ENCODE measurements at regions not wholly inside any gene's neighbourhood (a gene's known extent, or its start where the extent isn't known, plus 50 kb on each side); places are given as distances from the start of the nearest gene placed in this dataset.

DNA sequence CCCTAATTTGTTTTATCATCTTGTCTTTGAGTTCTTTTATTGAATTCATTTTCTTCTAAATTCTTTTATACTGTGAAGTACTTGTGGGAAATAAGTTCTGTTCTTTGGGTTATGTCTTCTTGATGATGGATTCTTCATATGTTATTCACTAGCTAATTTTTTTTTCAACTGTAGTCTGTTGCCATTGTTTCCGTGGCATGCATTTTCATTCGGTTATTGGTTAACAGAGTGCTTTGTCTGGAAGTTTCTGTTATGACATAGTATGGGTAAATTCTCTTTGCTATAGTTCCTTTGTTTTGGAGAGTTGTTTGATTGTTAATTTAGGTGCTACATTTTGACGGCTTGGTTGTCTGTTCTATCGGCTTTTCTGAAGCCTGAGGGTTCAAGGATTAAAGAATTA is 184.9 kb upstream of the AADAT start:
- no peak for DNase-seq
- 53 to 73% methylated on average over 4 of the region's 4 CpGs for WGBS, 2 donors
- H3K9me3 ChIP-seq: no peaks in the 10 kb centered on the region
- H3K27ac ChIP-seq: no peak overlapping the region
- no peaks in the 10 kb centered on the region for H3K27me3 ChIP-seq
- intact Hi-C loops (cut with DNase I): no loop called here
- H3K4me3 ChIP-seq: no peak overlapping the region
- TF ChIP-seq, protein P1, sequence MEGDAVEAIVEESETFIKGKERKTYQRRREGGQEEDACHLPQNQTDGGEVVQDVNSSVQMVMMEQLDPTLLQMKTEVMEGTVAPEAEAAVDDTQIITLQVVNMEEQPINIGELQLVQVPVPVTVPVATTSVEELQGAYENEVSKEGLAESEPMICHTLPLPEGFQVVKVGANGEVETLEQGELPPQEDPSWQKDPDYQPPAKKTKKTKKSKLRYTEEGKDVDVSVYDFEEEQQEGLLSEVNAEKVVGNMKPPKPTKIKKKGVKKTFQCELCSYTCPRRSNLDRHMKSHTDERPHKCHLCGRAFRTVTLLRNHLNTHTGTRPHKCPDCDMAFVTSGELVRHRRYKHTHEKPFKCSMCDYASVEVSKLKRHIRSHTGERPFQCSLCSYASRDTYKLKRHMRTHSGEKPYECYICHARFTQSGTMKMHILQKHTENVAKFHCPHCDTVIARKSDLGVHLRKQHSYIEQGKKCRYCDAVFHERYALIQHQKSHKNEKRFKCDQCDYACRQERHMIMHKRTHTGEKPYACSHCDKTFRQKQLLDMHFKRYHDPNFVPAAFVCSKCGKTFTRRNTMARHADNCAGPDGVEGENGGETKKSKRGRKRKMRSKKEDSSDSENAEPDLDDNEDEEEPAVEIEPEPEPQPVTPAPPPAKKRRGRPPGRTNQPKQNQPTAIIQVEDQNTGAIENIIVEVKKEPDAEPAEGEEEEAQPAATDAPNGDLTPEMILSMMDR (IDR thresholded peaks at IDR 0.05): no peak
- no peak for TF ChIP-seq POLR2A (IDR thresholded peaks at IDR 0.05)
- no peaks in the 10 kb centered on the region for H3K4me1 ChIP-seq
- H3K36me3 ChIP-seq: no peaks in the 10 kb centered on the region

DNA sequence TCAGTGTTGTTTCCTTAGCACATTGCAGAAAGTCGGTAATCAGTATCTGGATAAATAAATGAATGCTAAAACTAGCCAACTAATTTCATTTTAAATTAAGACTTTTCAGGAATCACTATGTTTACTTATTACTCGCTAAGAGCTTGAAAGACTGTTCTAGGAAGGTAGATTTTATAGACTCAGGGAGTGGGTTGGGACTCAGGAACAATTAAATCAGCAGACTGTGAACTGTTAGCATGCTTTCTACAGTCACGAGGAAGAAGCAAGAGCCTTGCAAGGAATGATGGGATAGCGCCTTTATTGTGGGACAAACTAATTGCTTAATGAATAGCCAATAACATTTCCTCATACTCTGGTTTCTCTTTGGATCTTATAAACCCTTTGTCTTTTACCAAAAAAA is 183.2 kb upstream of the AADAT start:
- no peaks in the 10 kb centered on the region for H3K9me3 ChIP-seq
- intact Hi-C loops (cut with DNase I): no loop called here
- 69 to 75% methylated on average over 4 of the region's 4 CpGs for WGBS, 2 donors
- DNase-seq: no peak
- TF ChIP-seq, protein P1 (IDR thresholded peaks at IDR 0.05): no peak
- TF ChIP-seq POLR2A (IDR thresholded peaks at IDR 0.05): no peak
- no peak overlapping the region for H3K27ac ChIP-seq
- H3K4me1 ChIP-seq: no peaks in the 10 kb centered on the region
- no peaks in the 10 kb centered on the region for H3K36me3 ChIP-seq
- no peaks in the 10 kb centered on the region for H3K27me3 ChIP-seq
- H3K4me3 ChIP-seq: no peak overlapping the region

DNA sequence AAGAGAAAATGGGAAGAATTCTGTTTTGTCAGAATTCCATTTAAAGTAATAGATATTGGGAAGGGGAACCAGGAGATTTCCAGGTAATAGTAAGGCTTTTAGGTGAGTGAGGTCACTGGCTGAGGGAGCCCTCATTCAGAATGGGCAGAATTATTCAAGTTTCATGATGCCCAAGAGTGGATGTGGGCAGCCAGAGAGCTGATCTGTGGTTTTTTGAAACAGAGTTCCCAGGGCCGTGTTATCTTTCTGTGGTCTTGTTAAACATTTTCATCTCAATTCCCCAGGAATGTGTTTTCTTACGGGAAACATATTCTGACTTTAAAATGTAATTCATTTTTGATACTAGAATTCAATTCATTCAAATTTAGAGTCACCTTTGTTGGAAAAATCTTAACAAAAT is 182.0 kb upstream of the AADAT start:
- 57 to 91% methylated on average over 2 of the region's 2 CpGs for WGBS, 2 donors
- H3K4me1 ChIP-seq: no peaks in the 10 kb centered on the region
- intact Hi-C loops (cut with DNase I): no loop called here
- TF ChIP-seq POLR2A (IDR thresholded peaks at IDR 0.05): no peak
- TF ChIP-seq, protein P1 (IDR thresholded peaks at IDR 0.05): no peak
- H3K9me3 ChIP-seq: no peaks in the 10 kb centered on the region
- no peak for DNase-seq
- H3K4me3 ChIP-seq: no peak overlapping the region
- no peaks in the 10 kb centered on the region for H3K27me3 ChIP-seq
- no peak overlapping the region for H3K27ac ChIP-seq
- no peaks in the 10 kb centered on the region for H3K36me3 ChIP-seq

DNA sequence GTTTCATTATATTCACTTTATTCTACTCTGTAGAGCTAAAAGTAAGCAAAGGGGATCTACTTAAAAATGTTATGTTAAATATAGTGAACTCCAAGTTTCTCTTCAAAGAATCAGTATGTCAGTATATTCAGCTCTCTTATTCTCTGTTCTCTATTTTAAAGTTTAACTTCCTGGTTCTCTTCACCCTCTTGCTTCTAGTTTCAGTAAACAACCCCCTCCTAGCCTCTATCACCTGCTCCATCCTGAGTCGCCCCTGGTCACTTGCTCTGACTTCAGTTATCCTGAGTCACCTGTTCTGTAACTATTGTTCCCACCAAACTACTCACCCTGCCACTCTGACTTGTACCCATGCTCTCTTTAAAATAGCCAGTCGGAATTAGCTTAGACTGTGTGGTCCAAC is 180.9 kb upstream of the AADAT start:
- no peak for DNase-seq
- H3K27ac ChIP-seq: no peak overlapping the region
- no peaks in the 10 kb centered on the region for H3K9me3 ChIP-seq
- no peak overlapping the region for H3K4me3 ChIP-seq
- no peaks in the 10 kb centered on the region for H3K27me3 ChIP-seq
- intact Hi-C loops (cut with DNase I): no loop called here
- H3K4me1 ChIP-seq: no peaks in the 10 kb centered on the region
- H3K36me3 ChIP-seq: no peaks in the 10 kb centered on the region
- TF ChIP-seq, protein P1 (IDR thresholded peaks at IDR 0.05): no peak
- no peak for TF ChIP-seq POLR2A (IDR thresholded peaks at IDR 0.05)
- WGBS, 2 donors: 67 to 78% methylated on average over 2 of the region's 2 CpGs

DNA sequence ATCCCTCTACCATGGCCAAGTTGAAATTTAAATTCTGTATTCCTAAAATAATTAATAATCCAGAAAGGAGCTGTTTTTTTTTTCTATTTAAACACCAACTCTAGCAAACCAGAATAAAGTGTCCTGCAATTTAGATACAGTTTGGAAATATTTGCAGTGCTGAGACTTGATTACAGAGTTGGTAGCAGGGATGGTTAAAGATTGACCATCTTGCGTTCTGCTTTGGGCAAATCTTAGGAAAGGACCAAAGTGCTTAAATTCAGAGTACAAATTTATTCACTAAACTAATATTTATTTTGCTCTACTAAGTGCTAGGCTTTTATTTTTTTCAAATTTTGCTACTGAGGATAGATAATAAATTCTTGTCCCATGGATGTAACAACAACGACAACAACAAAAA is 180.2 kb upstream of the AADAT start:
- no peaks in the 10 kb centered on the region for H3K9me3 ChIP-seq
- DNase-seq: no peak
- H3K27ac ChIP-seq: no peak overlapping the region
- WGBS, 2 donors: 80 to 81% methylated on average over 2 of the region's 2 CpGs
- intact Hi-C loops (cut with DNase I): no loop called here
- H3K4me1 ChIP-seq: no peaks in the 10 kb centered on the region
- H3K27me3 ChIP-seq: no peaks in the 10 kb centered on the region
- H3K4me3 ChIP-seq: no peak overlapping the region
- no peaks in the 10 kb centered on the region for H3K36me3 ChIP-seq
- no peak for TF ChIP-seq POLR2A (IDR thresholded peaks at IDR 0.05)
- TF ChIP-seq, protein P1 (IDR thresholded peaks at IDR 0.05): no peak

Data from esophagus squamous epithelium (tissue), 5 donors.